SKM-1 (cell line): ENCODE measurements at regions not wholly inside any gene's neighbourhood (a gene's known extent, or its start where the extent isn't known, plus 50 kb on each side); places are given as distances from the start of the nearest gene placed in this dataset.

Experiments
- DNase-seq: peaks from one replicate; lab custom pipeline; 2025; ENCODE audit not compliant: unreplicated experiment; lab: John Stamatoyannopoulos, UW

DNA sequence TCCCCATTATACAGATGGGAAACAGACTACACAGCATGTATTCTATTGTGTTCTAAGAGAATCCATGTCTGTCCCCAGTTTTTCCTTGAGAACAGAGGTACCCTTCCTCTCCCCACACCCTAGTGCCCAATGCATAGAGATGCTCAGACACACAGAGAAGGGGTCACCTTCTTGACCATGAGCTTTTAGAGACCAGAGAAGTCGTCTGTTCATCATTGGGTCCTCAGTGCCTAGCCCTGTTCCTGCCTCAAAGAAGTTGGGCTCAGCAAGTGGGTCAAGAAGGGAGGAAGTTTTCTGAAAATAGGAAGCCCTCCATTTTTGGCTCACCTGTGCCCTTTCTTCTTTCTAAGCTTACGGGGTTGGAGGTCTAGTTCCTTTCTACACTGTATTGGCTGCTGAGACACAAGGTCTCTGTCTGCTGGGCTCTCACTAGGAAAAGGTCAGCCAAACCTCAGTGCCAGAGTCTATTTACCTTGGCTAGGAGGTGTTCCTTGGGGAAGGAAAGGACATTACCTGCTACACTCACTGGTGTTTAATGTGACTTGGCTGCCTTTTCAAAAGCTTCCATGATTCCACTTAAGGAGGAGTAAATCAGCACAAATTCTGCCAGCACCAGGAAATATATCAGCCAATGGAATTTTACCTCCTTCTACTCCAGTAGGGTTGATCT is 198.5 kb upstream of the PWP1 start:
- DNase-seq = no peak

DNA sequence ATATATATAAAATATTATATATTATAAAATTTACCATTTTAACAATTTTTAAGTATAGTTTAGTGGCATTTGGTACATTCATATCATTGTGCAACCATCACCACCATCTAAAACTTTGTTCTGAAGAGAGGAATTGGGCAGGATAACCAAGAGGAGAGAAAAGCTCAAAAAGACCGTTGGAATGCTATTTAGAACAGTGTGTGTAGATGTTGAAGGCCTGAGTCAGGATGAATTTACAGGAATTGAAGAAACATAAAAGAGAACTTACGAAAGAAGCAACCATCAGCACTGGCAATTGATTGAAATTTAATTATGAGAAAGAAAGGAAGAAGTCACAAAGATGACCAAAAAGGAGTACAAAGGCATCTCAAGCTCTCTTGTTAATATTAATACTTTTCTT is 196.9 kb upstream of the PWP1 start:
- no peak for DNase-seq

- DNase-seq = no peak
Observed at GRCh38 chr12:107490010-107490409, 195.6 kb upstream of the PWP1 start.

DNA sequence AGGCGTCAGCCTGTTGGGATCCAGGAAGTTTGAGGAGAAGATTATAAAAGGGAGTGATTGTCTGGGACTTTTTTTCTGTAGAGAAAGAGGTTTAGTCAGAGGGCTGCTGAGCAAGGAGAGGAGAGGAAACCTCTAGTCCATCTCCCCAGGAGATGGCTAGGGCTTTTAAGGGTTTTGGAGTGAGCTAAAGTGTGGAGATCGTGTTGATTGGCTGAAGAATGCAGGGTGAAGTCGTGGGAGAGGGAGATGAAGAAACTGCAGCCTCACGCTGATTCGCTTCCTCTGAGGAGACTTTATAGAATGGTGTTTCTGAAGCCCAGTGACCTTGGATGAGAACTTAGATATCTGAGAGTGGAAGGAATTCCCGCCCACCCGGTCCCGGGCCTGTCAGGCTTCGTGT is 193.7 kb upstream of the PWP1 start:
- DNase-seq = no peak

- DNase-seq = no peak
Observed at GRCh38 chr12:107492393-107493134, 193.0 kb upstream of the PWP1 start.

GRCh38 chr12:107493135-107493494 is 192.5 kb upstream of the PWP1 start:
- DNase-seq = no peak

DNA sequence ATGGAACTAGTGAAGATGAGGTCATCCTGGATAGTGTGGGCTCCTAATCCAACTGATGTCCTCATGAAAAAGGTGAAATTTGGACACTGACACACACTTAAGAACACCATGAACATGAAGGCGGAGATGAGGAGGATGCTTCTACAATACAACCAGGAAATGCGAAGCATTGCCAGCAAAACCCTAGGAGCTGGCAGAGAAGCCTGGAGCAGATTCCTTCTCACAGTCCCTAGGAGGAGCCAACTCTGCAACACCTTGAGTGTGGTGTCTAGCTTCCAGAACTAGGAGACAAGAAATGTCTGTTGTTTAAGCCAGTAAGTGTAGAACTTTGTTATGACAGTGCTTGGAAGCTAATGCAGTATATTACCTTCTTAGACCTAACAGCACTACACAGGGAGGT is 191.9 kb upstream of the PWP1 start:
- DNase-seq = no peak

GRCh38 chr12:107494331-107494730 is 191.3 kb upstream of the PWP1 start:
- DNase-seq = no peak

DNA sequence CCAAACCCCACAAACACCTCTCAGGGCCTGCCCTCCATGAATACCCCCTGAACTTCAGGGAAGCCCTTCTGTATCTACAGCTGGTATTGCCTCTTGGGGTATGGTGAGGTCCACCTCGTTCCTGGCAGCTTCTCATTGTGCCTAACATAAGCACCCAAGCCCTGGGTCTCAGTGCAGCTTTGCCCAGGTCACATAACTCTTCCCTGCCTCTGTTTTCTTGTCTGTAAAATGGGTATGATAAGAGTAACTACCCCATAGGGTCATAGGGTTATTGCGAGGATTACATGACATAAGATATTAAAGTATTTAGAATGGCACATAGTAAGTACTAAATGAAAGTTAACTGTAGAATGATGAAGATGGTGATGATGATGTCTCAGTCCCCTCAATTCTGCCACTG is 190.0 kb upstream of the PWP1 start:
- no peak for DNase-seq

GRCh38 chr12:107497231-107497630 is 188.4 kb upstream of the PWP1 start:
- DNase-seq = no peak

GRCh38 chr12:107500307-107500706 is 185.3 kb upstream of the PWP1 start:
- DNase-seq = no peak

GRCh38 chr12:107501681-107502080 is 183.9 kb upstream of the PWP1 start:
- DNase-seq = no peak

GRCh38 chr12:107503129-107503855 is 182.3 kb upstream of the PWP1 start:
- DNase-seq = no peak

DNA sequence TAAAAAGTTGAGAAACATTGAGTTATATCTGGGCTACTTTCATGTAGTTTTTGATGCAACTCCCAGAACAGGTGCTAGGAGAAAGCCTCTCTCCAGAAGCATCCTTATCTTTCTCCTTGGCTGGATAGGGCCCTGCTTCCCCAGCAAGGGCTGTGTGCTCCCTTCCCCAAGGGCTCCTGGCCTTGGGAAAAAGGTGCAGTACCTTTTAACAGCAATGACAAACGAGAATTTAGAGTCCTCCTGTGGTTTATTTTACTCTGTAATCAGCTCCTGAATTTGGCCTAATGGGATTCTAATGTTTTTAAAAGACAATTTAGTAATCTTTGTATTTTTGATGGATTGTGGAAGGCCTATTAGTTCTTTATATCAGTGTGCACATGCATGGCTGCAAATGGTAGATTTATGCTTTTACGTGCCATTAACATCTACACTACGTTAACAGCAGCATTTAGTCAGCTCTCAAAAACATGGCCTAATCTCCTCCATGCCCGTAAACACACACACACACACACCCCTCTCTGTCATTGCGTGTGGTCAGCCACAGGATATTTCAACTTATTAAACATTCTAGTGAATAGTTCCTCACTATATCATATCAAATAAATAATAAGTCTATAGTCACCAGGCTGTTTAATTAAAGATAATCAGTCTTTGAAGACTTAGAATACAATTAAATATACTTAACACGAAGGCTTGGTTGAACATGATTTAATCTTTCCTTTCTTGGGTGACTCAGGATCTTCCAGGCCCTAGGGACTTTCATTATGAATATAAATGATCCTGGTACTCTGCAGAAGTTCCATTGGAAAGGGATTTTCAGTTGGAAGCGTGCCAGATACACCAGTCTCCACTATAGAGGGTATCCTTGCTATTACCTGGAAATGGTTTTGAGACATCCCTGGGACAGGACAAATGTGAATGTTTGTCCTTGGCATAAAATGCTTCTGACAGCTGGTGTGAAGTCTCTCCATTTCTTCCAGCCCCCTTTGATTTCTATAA is 181.4 kb upstream of the PWP1 start:
- no peak for DNase-seq

- no peak for DNase-seq
Observed at GRCh38 chr12:107509421-107509820, 176.2 kb upstream of the PWP1 start.

GRCh38 chr12:107510211-107510610 is 175.4 kb upstream of the PWP1 start:
- DNase-seq = no peak

DNA sequence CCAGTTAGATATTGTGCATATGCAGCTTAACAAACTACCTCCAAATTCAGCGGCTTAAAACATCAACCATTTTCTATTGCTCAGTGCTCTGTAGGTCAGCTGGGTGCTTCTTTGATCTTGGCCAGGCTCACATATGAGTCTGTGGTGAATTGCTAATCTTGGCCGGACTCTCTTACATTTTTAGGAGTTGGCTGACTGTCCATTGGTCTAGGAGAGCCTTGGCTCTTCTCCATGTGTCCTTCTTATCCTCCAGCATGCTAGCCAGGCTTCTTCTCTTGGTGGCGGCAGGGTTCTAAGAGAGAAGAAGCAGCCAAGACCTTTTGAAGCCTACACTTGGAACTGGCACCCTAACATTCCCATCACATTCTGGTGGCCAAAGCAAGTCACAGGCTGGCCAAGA is 174.3 kb upstream of the PWP1 start:
- no peak for DNase-seq

- DNase-seq = no peak
Observed at GRCh38 chr12:107512391-107512790, 173.2 kb upstream of the PWP1 start.

GRCh38 chr12:107513184-107513583 is 172.4 kb upstream of the PWP1 start:
- no peak for DNase-seq

- no peak for DNase-seq
Observed at GRCh38 chr12:107513636-107514400, 171.8 kb upstream of the PWP1 start.
